Suprapubic skin (tissue), 4 donors: ENCODE measurements at regions not wholly inside any gene's neighbourhood (a gene's known extent, or its start where the extent isn't known, plus 50 kb on each side); places are given as distances from the start of the nearest gene placed in this dataset.

ENCODE experiments used
- EP300 ChIP-seq: sonication (generic); formaldehyde crosslinking; IDR thresholded peaks from one replicate; pipeline ENCODE4 v1.6.1; 2017; ENCODE audit warnings: antibody characterized with exemption
- POLR2A ChIP-seq, 2 donors: fragments of 450-650 bp; IDR thresholded peaks; one replicate each; pipeline ENCODE4 v1.6.1; 2017; ENCODE audit warnings: antibody characterized with exemption in 2 of 2, mild to moderate bottlenecking in 2 of 2, moderate library complexity in 2 of 2
- POLR2AphosphoS5 ChIP-seq, 3 donors: sonication (generic); formaldehyde crosslinking; IDR thresholded peaks; one replicate each; pipeline ENCODE4 v1.6.1; 2017; ENCODE audit warnings: antibody characterized with exemption in 3 of 3
- TF ChIP-seq, protein P1 (sequence below), 2 donors: fragments of 200-600 bp in 1 of 2; fragments of 450-650 bp in 1 of 2; sonication (generic) in 1 of 2; IDR thresholded peaks; one replicate each; pipeline ENCODE4 v1.5.1; 2016 to 2019; ENCODE audit warnings: antibody characterized with exemption in 2 of 2, mild to moderate bottlenecking in 1 of 2, moderate library complexity in 1 of 2

- TF ChIP-seq, protein P1, sequence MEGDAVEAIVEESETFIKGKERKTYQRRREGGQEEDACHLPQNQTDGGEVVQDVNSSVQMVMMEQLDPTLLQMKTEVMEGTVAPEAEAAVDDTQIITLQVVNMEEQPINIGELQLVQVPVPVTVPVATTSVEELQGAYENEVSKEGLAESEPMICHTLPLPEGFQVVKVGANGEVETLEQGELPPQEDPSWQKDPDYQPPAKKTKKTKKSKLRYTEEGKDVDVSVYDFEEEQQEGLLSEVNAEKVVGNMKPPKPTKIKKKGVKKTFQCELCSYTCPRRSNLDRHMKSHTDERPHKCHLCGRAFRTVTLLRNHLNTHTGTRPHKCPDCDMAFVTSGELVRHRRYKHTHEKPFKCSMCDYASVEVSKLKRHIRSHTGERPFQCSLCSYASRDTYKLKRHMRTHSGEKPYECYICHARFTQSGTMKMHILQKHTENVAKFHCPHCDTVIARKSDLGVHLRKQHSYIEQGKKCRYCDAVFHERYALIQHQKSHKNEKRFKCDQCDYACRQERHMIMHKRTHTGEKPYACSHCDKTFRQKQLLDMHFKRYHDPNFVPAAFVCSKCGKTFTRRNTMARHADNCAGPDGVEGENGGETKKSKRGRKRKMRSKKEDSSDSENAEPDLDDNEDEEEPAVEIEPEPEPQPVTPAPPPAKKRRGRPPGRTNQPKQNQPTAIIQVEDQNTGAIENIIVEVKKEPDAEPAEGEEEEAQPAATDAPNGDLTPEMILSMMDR (IDR thresholded peaks at IDR 0.05): no peak
- no peak for TF ChIP-seq POLR2AphosphoS5 (IDR thresholded peaks at IDR 0.05)
- TF ChIP-seq POLR2A (IDR thresholded peaks at IDR 0.05): no peak
- no peak for TF ChIP-seq EP300
Observed at GRCh38 chr12:69096669-69097335, 142.6 kb upstream of the CPSF6 start.
